H9 (cell line): ENCODE measurements at regions not wholly inside any gene's neighbourhood (a gene's known extent, or its start where the extent isn't known, plus 50 kb on each side); places are given as distances from the start of the nearest gene placed in this dataset.

Source experiments
- DNase-seq: peaks from one replicate; pipeline ENCODE4 v3.0.0-alpha.2; 2017
- H2AFZ ChIP-seq: one replicate; pipeline ENCODE4 v1.6.1; 2013; ENCODE audit warnings: mild to moderate bottlenecking, low read length, control low read depth, moderate library complexity
- H2AK5ac ChIP-seq: 2 replicates; pipeline ENCODE4 v1.6.1; 2013; ENCODE audit warnings: low read length, control low read depth, mixed read lengths; ENCODE audit not compliant: insufficient read length
- H2BK120ac ChIP-seq: one replicate; pipeline ENCODE4 v1.6.1; 2013; ENCODE audit warnings: low read depth, mild to moderate bottlenecking, low read length, control low read depth, inconsistent platforms; ENCODE audit not compliant: poor library complexity, severe bottlenecking
- H2BK12ac ChIP-seq: 2 replicates; pipeline ENCODE4 v1.6.1; 2013; ENCODE audit warnings: low read length, control low read depth, mixed read lengths, low read depth; ENCODE audit not compliant: insufficient read length
- H2BK15ac ChIP-seq: 2 replicates; pipeline ENCODE4 v1.6.1; 2013; ENCODE audit warnings: low read depth, low read length, control low read depth
- H2BK20ac ChIP-seq: one replicate; pipeline ENCODE4 v1.6.1; 2013; ENCODE audit warnings: low read depth, mild to moderate bottlenecking, low read length, control low read depth, inconsistent platforms; ENCODE audit not compliant: poor library complexity, severe bottlenecking
- H2BK5ac ChIP-seq: 2 replicates; pipeline ENCODE4 v1.6.1; 2013; ENCODE audit warnings: low read length, control low read depth, mixed read lengths; ENCODE audit not compliant: insufficient read length
- H3K14ac ChIP-seq: 2 replicates; pipeline ENCODE4 v1.6.1; 2013; ENCODE audit warnings: low read length, control low read depth; ENCODE audit not compliant: insufficient read depth
- H3K18ac ChIP-seq: 2 replicates; pipeline ENCODE4 v1.6.1; 2013; ENCODE audit warnings: low read depth, mild to moderate bottlenecking, mixed read lengths, low read length, control low read depth; ENCODE audit not compliant: insufficient read length
- H3K23ac ChIP-seq: 2 replicates; pipeline ENCODE4 v1.6.1; 2013; ENCODE audit warnings: low read length, control low read depth, mixed read lengths, low read depth; ENCODE audit not compliant: insufficient read length
- H3K23me2 ChIP-seq: 2 replicates; pipeline ENCODE4 v1.6.1; 2013; ENCODE audit warnings: low read depth, mild to moderate bottlenecking, mixed read lengths, low read length, control low read depth; ENCODE audit not compliant: insufficient read length, poor library complexity, severe bottlenecking
- H3K27ac ChIP-seq: 2 replicates; pipeline ENCODE4 v1.5.1; 2013; ENCODE audit warnings: low read length, control low read depth, mixed read lengths, low read depth; ENCODE audit not compliant: insufficient read length
- H3K27me3 ChIP-seq: 2 replicates; pipeline ENCODE4 v1.6.1; 2013; ENCODE audit warnings: low read length, control low read depth, inconsistent platforms; ENCODE audit not compliant: insufficient read depth
- H3K4ac ChIP-seq: 2 replicates; pipeline ENCODE4 v1.6.1; 2013; ENCODE audit warnings: low read depth, mild to moderate bottlenecking, control low read depth, inconsistent platforms, low read length, moderate library complexity
- H3K4me1 ChIP-seq: 2 replicates; pipeline ENCODE4 v1.6.1; 2013; ENCODE audit warnings: low read length, control low read depth, inconsistent platforms; ENCODE audit not compliant: insufficient read depth
- H3K4me2 ChIP-seq: 2 replicates; pipeline ENCODE4 v1.6.1; 2013; ENCODE audit warnings: low read length, control low read depth, mixed read lengths; ENCODE audit not compliant: insufficient read length, insufficient read depth
- H3K56ac ChIP-seq: 2 replicates; pipeline ENCODE4 v1.6.1; 2013; ENCODE audit warnings: low read depth, mild to moderate bottlenecking, mixed read lengths, low read length, control low read depth; ENCODE audit not compliant: insufficient read length
- H3K79me1 ChIP-seq: 2 replicates; pipeline ENCODE4 v1.6.1; 2013; ENCODE audit warnings: low read depth, mild to moderate bottlenecking, moderate library complexity, low read length, control low read depth, inconsistent platforms; ENCODE audit not compliant: insufficient read depth, poor library complexity, severe bottlenecking
- H3K79me2 ChIP-seq: 2 replicates; pipeline ENCODE4 v1.6.1; 2013; ENCODE audit warnings: low read length, control low read depth, inconsistent platforms; ENCODE audit not compliant: insufficient read depth
- H3K9ac ChIP-seq: 2 replicates; pipeline ENCODE4 v1.6.1; 2013; ENCODE audit warnings: low read length, control low read depth, mixed read lengths; ENCODE audit not compliant: insufficient read length; ENCODE audit errors: extremely low read depth
- H3K9me3 ChIP-seq: one replicate; pipeline ENCODE4 v1.6.1; 2013; ENCODE audit warnings: low read depth, low read length, inconsistent platforms; ENCODE audit not compliant: control insufficient read depth
- H3T11ph ChIP-seq: one replicate; pipeline ENCODE4 v1.6.1; 2013; ENCODE audit warnings: mild to moderate bottlenecking, low read length, control low read depth, inconsistent platforms
- H4K20me1 ChIP-seq: one replicate; pipeline ENCODE4 v1.6.1; 2013; ENCODE audit not compliant: control insufficient read depth, insufficient read length, insufficient read depth
- H4K5ac ChIP-seq: 2 replicates; pipeline ENCODE4 v1.6.1; 2013; ENCODE audit warnings: low read depth, mild to moderate bottlenecking, mixed read lengths, low read length, control low read depth; ENCODE audit not compliant: insufficient read length
- H4K8ac ChIP-seq: replicated peaks from 2 replicates; pipeline ENCODE4 v1.6.1; 2013; ENCODE audit warnings: low read length, control low read depth, mixed read lengths, low read depth; ENCODE audit not compliant: insufficient read length
- H4K91ac ChIP-seq: 2 replicates; pipeline ENCODE4 v1.6.1; 2013; ENCODE audit warnings: low read depth, mild to moderate bottlenecking, moderate library complexity, mixed read lengths, low read length, control low read depth; ENCODE audit not compliant: insufficient read length
- H3K27ac Mint-ChIP-seq, 3 experiments: 2 replicates in 2 of 3; 3 replicates in 1 of 3; pipeline ENCODE4 v1.8.0; 2020 to 2021; ENCODE audit warnings: mixed read lengths in 3 of 3, mild to moderate bottlenecking in 1 of 3, moderate library complexity in 1 of 3
- H3K27me3 Mint-ChIP-seq: 2 replicates; pipeline ENCODE4 v1.8.0; 2021; ENCODE audit warnings: low read depth, mild to moderate bottlenecking, moderate library complexity, mixed read lengths
- H3K36me3 Mint-ChIP-seq, 3 experiments: 2 replicates in 2 of 3; 3 replicates in 1 of 3; pipeline ENCODE4 v1.8.0; 2020 to 2021; ENCODE audit warnings: low read depth in 3 of 3, mixed read lengths in 3 of 3; ENCODE audit not compliant: insufficient read depth in 1 of 3
- H3K4me1 Mint-ChIP-seq, 2 experiments: 2 replicates each; pipeline ENCODE4 v1.8.0; 2020; ENCODE audit warnings: mixed read lengths in 2 of 2
- H3K4me3 Mint-ChIP-seq, 2 experiments: 2 replicates in 1 of 2; 3 replicates in 1 of 2; pipeline ENCODE4 v1.8.0; 2020 to 2021; ENCODE audit warnings: mild to moderate bottlenecking in 2 of 2, mixed read lengths in 2 of 2, moderate library complexity in 1 of 2
- H3K9me3 Mint-ChIP-seq, 2 experiments: 2 replicates in 1 of 2; 3 replicates in 1 of 2; pipeline ENCODE4 v1.8.0; 2020; ENCODE audit warnings: mild to moderate bottlenecking in 2 of 2, mixed read lengths in 2 of 2, moderate library complexity in 1 of 2
- WGBS: extraction: QIAGEN DNeasy Blood & Tissue Kit; methylation state at CpG from one replicate; pipeline ENCODE4 v1.1.7; 2013; ENCODE audit warnings: missing lambda C conversion rate, low lambda C conversion rate, mixed read lengths; ENCODE audit not compliant: insufficient read length; ENCODE audit errors: extremely low coverage; 5-methylcytosine and 5-hydroxymethylcytosine counted together
- TF ChIP-seq, protein P1 (sequence below): fragments of 200-600 bp; sonication (generic); conservative IDR thresholded peaks from 3 replicates; pipeline ENCODE4 v1.8.0; 2021; ENCODE audit warnings: antibody characterized with exemption, mild to moderate bottlenecking

DNA sequence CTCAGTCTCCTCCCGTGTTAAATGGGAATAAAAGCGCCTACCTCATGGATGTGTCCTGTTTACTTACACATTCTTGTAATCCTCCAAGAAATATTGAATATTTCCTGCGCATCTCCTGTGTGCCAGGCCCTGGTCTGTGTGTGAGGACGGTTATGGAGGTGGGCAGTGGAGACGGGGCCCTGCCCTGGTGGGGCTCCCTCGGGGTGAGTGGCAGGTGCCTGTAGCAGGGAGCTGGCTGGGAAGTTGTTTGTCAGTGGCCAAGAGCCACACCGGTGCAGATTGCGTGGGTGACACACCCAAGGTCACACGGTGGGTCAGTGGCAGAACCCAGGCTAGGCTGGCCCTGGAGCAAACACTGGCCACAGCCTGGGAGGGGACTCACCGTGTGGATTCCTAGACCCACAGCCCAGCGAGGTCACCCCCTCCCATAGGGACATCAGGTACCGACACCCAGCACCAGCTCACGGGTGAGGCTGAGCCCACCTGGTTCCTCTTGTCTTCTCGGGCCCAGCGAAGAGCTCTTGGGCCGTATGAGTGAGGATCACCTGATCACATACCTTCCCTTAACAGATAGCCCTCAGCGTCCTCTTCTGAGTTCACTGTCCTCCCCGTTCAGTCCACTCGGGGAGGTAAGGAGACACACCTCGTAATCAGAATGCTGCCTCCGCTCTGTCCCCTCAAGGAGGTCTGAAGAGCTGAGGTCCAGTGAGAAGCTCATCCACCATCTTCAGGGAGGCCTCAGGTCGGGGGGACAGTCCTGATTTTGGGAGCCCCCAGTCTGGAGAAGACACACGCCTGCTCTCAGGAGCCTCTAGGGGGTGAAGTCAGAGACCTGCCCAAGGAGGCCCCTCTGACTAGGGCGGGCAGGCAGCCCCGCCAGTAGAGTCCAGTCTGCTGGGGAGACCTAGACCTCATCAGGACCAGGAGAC lies 349.6 kb downstream of the MATN1 start:
- no peaks in the 10 kb centered on the region; the same call in none of the 2 replicates for H3K27me3 Mint-ChIP-seq

More for the DNA sequence above, 349.6 kb downstream of the MATN1 start:
- H3K23me2 ChIP-seq, result no peaks in the 10 kb centered on the region
- H3K23ac ChIP-seq, result no peak overlapping the region
- no peak overlapping the region for H2BK120ac ChIP-seq
- no peaks in the 10 kb centered on the region for H3K4me1 ChIP-seq
- peaks cover 2% of the 10 kb centered on the region for H4K20me1 ChIP-seq
- no peak overlapping the region for H2BK20ac ChIP-seq
- no peak overlapping the region for H3T11ph ChIP-seq
- no peak overlapping the region for H3K14ac ChIP-seq
- no peak overlapping the region for H4K5ac ChIP-seq
- no peak overlapping the region for H3K18ac ChIP-seq
- H3K27ac ChIP-seq, result no peak overlapping the region
- no peak overlapping the region for H2AK5ac ChIP-seq
- H3K27me3 ChIP-seq, result no peaks in the 10 kb centered on the region
- no peaks in the 10 kb centered on the region for H3K9me3 ChIP-seq
- H3K4ac ChIP-seq, result no peak overlapping the region
- no peak overlapping the region for H2AFZ ChIP-seq
- no peak overlapping the region for H4K8ac ChIP-seq
- no CpG with 5 or more reads among the region's 25 CpGs for WGBS
- no peak overlapping the region for H3K4me2 ChIP-seq
- Mint-ChIP-seq H3K4me1 (peaks cover 2 to 24% of the 10 kb centered on the region in 2 experiments; a peak in 3 of 4 replicates), H3K36me3 (no peaks in the 10 kb centered on the region), H3K9me3 (no peaks in the 10 kb centered on the region; a peak in 1 of 5 replicates), H3K4me3 (no peak overlapping the region), H3K27ac (0 out of 7 replicates have a peak overlapping the region, but pooled peaks of 1 of the 3 experiments have one; percentile 44)
- no peak overlapping the region for H2BK15ac ChIP-seq
- H3K56ac ChIP-seq, result no peak overlapping the region
- TF ChIP-seq, protein P1, sequence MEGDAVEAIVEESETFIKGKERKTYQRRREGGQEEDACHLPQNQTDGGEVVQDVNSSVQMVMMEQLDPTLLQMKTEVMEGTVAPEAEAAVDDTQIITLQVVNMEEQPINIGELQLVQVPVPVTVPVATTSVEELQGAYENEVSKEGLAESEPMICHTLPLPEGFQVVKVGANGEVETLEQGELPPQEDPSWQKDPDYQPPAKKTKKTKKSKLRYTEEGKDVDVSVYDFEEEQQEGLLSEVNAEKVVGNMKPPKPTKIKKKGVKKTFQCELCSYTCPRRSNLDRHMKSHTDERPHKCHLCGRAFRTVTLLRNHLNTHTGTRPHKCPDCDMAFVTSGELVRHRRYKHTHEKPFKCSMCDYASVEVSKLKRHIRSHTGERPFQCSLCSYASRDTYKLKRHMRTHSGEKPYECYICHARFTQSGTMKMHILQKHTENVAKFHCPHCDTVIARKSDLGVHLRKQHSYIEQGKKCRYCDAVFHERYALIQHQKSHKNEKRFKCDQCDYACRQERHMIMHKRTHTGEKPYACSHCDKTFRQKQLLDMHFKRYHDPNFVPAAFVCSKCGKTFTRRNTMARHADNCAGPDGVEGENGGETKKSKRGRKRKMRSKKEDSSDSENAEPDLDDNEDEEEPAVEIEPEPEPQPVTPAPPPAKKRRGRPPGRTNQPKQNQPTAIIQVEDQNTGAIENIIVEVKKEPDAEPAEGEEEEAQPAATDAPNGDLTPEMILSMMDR, result no peak
- no peak overlapping the region for H4K91ac ChIP-seq
- no peak overlapping the region for H3K9ac ChIP-seq
- peak; percentile 18 for DNase-seq
- H3K79me1 ChIP-seq, result no peaks in the 10 kb centered on the region
- no peaks in the 10 kb centered on the region for H3K79me2 ChIP-seq
- H2BK12ac ChIP-seq, result no peak overlapping the region
- H2BK5ac ChIP-seq, result no peak overlapping the region
